AG08395 (cell line): ENCODE measurements at regions not wholly inside any gene's neighbourhood (a gene's known extent, or its start where the extent isn't known, plus 50 kb on each side); places are given as distances from the start of the nearest gene placed in this dataset.

Experiments
- DNase-seq: peaks from one replicate; pipeline ENCODE4 v3.0.0; 2012; ENCODE audit warnings: mixed read lengths, low spot score

DNA sequence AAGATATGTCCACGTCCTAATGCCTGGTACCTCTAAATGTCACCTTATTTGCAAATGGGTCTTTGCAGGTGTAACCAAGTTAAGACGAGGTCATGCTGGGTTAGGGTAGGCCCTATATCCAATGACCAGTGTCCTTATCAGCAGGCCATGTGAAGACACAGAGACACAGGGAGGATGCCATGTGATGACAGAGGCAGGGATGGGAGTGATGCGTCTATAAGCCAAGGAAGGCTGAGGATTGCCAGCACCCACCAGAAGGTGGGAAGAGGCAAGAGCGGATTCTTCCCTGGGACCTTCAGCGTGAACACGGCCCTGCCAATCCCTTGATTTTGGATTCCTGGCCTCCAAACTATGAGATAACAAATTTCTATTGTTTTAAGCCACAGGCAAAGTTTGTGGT is 123.4 kb upstream of the CXCL14 start:
- no peak for DNase-seq

DNA sequence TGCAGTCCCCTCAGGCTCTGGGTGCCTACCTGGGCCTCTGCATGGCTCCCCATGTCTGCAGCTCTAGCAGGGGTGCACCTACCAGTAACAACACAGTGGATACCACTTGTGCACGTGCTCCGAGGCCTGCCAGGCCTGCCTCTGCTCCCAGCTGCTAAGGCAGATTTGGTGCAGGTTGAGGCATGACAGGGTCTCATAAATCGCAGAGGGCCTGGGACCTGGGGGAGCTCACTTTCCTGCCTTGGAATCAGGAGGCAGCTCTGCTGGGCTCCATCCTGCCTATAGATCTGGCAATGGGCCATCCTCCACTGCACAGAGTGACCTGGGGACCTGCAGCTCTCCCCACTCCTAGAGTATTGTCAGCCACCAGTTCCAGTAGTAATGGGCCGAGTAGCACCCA is 121.9 kb upstream of the CXCL14 start:
- DNase-seq, result no peak

DNA sequence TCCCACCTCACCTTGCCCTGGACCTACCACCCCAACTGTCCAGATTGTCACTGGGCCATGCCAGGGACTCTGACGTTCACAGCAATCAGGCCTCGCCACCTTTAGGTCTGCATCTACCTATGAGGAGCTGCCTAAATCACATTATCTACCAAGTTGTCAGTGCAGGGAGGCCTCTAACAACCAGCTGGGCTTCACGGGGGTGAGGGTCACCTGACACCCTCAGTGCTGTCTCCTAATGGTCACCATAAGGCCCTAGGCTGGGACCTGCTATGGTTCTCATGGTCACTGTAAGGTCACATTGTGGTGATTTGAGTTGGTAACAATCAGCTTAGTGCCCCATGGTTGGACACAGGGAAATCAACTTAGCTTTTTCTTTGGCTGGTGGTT is 119.2 kb upstream of the CXCL14 start:
- DNase-seq, result no peak

DNA sequence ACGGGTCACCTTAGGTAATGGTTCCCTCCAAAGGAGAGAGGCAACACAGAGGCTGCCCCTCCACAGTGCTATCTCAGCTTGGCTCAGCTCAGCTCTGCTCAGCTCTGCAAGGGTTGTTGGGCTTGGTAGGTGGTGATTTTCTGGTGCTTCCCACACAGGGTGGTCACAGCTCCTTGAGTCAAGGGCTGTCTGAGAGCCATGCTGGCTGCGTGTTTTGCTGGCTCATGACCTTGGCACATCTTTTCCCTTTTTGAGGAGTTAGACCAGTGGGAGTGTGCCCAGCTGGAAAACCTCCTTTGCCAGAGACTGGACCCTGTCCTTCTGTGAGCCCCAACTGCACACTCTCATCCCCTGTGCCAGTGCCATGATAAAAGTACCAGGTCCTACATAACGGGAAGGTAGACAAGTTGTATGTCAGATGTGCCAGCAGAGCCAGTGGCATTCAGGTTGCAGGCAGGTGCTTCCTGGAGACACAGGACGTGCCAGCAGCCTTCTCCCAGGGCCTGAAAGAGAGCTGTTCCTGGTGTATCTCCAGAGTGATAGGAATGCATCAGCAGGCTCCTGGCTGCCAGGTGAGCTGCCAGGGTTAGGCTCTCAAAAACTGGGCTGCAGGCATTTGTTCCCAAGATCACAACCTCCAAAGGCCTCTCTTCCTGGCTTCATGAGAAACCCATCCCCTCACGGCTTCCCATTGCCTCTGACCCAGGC is 118.6 kb upstream of the CXCL14 start:
- DNase-seq, result no peak

DNA sequence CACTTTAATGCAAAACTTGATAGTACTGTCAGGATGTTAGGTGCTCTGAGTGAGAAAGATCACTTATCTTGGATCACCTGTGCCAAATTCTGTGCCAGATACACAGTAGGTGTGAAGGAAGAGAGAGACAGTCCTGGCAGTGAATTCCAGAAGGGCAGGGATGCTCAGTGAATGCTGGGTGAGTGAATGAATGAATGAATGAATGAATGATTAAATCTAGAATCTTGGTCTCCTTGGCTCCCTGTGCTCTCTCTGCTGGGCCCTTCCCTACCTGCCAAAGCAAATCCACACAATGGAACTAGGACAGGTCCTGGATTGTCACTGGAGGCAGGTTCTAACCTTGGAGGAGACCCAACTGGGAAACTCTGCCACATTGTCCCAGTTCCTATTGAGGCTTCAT is 117.5 kb upstream of the CXCL14 start:
- DNase-seq, result no peak

DNA sequence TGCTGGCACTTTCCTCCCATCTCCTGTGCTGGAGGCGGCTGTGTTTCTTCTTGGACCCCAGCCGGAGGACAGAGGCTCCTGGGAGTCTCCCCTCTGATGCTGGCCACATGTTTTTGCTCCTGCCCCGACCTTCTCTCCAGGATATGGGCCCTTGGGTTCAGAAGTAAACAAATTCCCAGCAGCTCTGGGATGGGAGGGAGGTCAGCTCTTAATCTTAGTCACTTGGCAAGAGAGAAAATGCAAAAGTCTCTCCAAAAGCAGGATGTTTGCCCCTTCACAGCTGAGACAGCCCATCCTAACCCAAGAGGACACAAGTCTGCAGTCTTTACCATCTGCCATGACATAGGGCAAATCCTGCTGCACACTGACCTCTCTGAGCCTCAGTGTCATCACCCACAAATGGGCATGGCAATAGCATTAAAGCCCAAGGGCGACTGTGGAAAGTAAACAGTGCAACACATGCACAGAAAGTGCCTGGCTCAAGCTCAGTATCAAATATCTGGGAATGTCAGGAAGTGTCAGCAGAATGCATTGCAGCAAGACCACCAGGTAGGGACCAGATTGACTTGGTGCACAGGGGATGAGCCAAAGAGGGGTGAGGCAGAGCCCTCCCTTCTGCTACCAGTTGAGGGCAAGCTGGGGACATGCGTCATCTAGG is 117.0 kb upstream of the CXCL14 start:
- DNase-seq, result no peak

DNA sequence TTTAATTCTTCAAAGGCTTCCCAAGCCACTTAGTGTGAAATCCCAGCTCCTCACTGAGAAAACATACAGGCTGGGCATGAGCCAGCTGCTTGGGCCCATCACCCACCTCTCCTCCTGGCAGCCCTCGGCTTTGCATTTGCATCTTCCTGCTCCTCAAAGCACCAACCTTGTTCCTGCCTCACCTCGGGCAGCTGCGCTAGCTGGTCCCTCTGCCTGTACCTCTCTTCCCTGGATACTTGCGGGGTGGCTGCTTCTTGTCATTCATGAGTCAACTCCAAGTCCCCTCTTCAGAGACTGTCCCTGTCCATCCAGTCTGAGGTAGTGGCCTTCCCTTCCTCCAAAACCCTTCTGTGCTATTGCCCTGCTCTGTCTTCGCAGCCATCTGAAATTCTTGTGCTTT is 116.1 kb upstream of the CXCL14 start:
- DNase-seq, result no peak

DNA sequence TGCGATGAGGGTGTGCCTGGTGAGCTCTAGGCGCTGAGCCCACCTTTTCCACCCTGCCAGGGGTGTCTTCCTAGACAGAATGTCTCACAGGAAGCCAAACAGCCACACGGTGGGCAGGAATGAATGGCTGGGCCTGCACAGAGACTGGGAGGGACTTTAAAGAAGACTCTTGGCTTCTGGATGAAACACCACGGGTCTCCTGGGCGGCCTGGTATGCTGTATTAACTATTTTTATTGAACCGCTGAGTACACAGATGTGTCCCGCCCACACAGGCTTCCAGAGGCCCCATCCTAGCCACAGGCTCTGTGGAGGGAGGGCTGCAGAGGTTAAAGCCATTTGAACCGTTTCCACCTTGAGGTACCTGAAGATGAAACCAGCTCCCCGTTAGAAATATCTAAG is 115.2 kb upstream of the CXCL14 start:
- no peak for DNase-seq

DNA sequence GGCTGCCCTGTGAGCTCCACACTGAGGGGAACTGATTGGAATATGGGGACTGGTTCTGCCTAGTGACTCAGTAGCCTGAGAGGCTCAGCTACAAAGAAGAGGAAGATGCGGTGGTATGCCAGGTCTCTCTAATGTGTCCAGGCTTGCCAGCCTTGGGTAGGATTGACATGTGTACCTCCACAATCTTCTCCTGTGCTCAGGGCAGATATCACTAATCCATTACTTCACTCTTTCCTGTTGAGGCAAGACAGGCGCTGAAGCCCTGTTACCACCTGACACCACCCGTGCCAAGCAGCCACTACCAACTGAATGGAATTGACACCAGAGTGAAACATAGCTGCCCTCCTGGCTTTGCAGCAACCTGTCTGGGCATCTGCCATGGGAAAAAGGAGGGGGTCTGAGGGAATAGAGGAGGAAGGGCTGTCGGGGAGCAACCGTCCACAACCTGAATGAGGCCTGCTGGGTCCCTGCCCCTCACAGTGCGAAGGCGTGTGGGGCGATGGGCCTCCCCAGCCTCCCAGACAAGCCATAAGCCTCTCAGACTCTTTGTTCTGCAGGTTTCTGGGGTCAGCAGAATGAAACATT is 114.7 kb upstream of the CXCL14 start:
- no peak for DNase-seq

DNA sequence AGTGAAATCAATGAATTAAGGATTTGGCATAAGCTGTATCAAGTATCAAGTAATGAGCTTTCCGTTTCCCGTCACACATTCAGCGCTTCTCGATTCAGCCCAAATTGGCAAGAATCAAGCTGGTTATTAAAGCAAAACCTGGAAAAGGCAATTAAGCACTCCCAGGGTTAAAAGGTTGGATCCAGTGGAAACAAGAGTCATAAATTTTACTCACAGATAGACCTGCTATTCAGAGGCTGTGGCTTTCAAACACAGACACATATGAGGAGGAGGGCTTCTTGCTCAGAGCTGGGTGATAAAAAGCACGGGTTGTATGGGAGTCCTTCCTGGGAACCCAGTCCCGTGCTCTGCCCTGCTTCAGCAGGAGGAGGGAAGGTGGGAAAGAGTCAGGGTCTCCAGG is 112.3 kb upstream of the CXCL14 start:
- DNase-seq, result no peak

DNA sequence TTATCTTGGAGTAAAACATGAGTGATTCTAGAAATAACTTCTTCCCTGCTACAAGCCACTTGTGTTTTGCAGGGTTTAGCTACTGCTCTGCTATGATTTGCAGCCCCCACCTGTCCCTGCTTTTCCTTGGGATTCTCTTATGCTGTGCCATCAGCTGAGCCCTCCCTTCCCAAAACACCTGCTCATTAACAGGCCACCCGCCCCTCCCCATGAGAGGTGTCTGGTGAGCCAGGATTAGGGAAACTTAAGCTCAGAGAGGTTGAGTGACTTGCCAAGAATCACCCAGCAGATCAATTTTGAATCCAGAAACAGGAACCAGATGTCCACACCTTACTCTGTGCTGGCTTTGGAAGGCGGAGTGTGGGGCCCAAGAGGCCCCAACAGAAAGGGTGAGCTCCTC is 111.7 kb upstream of the CXCL14 start:
- DNase-seq, result no peak

DNA sequence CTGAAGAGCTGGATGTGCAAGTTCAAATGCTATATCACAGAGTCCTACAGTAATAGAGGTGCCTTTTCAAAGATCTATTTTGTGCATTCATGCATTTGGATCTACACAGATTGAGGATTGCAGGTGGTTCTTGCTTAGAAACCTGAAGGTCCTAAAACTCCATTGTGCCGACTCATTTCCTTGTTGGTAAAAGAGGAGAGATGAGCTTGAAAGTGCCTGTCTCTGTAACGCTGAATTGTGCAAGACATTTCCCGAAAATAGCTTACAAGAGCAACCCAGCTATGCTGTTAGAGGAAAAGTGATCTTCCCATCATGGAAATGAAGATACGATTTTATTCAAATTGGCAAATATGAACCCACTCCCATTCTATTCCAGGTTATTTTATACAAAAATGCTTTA is 110.7 kb upstream of the CXCL14 start:
- DNase-seq, result no peak

DNA sequence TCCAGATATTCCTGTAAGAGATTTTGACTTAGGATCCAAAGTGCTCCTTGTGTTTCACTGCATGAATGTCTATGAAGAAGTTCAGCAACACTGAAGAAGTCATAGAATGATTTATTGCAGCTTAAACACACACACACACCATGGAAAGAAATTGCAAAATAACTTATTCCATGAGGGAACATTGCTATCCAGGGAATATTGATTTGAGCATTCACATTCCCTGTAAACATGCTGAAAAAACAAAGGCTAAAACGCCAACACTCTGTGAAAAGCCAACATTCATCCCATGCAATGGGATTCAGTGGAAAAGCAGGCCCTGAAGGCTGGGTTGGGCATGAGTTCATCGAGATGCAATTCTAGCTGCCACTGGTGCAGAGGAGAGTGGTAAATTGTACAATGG is 109.6 kb upstream of the CXCL14 start:
- DNase-seq, result no peak

DNA sequence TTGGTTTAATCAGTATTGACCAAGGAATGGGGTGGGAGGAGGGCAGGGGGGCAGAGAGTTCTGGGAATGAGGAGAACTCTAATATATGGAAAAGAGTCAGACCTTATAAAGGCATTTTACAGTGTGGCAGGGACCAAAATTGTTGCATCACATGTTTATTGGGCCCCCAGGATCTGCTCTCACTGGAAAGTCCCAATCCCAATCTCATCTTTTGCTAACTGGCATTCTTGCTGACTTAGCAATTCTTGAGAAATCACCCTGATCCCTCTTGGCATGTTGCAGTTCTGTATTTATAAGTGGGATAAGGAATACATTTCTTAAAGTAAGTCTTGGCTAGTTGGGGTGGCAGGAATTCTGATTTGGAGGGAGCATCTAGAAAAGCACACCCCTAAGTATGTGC is 104.4 kb upstream of the CXCL14 start:
- no peak for DNase-seq

DNA sequence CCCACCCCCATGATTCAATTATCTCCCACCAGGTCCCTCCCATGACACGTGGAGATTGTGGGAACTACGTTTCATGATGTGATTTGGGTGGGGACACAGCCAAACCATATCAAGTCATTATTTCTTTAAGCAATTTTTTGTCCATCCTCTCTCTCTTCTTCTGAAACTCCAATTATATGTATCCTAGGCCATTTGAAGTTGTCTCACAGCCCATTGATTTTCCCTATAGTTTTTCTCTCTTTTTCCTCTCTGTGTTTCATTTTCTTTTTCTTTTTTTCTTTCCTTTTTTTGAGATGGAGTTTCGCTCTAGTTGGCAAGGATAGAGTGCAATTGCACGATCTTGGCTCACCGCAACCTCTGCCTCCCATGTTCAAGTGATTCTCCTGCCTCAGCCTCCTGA is 101.9 kb upstream of the CXCL14 start:
- DNase-seq, result no peak

DNA sequence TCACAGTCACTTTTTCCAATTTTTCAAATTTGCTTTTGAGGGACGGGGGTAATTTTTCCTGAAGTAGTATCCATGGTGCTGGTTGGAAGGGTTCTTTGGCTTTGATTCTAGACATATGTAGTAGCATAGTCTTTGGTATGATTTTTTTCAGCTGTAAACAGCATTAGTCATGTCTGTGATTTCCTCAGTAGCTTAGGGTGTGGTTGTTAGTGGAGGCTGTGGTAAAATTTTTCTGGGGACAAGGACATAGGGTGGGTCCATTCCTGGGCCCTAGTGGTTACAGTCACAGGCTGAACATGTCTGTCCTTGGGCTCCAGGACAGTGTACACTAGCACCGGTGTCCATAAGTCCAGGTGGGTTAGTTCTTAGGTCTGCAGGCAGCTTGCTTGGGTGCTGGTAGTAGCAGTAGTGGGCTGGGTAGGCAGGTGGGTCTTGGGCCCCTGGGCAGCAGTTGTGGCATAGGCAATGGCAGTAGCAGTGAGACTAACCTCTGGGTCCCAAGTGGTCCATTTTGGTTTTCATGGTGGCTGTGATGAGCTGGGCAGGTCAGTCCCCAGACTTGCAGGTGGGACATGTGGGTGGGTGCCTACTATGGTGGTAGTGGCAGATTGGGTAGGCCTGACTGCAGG is 100.0 kb upstream of the CXCL14 start:
- DNase-seq, result no peak

DNA sequence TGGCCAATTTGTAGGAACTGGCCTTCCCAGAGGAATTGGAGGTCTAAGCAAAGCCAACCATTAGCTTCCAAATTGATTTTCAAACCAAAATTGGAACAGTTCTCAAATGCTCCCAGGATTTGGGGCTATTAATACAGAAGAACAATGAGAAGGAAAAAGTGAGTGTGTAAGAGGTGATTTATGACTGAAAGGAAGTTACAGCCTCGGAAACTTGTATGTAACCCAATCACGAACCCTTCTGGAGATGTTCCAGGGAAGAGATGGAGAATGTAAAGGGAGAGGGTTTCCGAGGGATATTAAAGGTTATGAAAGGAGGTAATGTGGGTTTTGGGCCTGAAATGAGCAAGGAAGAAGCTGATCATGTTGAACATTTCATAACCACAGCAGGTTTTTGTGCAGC is 93.2 kb upstream of the CXCL14 start:
- no peak for DNase-seq

DNA sequence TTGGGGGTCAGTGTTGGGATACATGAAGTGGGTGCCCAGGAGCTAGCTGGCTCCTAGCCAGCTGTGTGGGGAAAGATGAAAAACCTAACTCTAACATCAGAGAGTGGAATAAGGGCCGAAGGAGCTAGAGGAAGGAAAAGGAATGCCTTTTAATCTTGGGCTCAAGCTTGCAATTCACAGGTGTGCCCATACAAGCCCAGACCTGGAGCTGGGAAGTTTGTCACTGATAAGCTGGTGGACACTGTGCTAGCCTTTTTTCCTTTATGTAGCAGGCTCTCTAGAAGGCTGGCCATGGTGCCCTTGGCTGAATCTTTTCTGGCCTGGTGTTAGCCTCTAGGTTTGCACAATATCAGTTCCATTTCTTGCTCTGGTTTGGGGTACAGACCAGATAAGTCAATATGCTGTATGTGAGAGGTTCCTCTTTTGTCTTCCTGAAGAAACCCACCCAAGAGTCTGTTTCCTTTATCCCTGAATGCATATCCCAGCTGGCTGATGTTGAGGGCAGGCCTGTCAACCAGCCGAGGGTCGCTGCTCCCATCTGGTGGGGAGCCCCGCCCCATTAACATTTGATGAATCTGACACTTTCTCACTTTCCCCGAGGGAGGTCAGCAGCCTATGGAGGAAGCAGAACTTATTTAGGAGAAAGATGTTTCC is 92.4 kb upstream of the CXCL14 start:
- DNase-seq, result no peak

DNA sequence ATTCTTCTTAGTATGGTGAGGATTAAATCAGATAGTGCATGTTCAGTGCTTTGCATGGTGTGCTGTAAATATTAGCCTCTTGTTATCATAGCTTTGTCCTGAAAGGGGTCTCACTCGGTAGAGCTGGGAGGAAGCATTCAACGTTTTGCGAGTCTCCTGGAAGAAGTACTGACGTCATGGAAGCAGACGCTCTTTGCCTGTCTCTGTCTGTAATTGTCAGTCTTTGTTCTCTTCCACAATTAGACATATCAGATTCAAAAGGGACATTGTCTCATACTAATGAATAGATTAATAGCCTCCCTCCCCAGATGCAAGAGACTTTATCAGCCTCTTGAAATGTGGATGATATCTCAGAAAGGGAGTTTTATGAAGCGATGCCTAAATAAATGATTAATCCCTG is 91.8 kb upstream of the CXCL14 start:
- DNase-seq, result no peak

DNA sequence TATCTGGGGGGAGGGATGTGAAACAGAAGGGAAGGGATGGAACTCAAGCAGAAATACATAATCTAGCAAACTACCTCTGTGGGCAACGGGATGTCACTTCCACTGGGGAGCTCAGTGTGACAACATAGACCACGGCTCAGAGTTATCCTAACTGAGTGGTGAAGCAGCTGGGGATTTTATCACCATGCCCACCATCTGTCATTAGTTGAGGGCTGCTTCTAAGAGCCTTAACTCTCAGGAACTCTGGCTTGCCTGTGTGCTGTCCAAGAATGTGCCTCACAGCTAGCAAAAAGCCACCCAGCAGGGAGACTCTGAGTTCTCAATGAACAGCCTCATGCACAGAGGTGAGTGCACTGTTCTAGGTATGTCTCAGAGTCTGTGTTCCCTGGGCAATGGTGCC is 90.6 kb upstream of the CXCL14 start:
- no peak for DNase-seq

DNA sequence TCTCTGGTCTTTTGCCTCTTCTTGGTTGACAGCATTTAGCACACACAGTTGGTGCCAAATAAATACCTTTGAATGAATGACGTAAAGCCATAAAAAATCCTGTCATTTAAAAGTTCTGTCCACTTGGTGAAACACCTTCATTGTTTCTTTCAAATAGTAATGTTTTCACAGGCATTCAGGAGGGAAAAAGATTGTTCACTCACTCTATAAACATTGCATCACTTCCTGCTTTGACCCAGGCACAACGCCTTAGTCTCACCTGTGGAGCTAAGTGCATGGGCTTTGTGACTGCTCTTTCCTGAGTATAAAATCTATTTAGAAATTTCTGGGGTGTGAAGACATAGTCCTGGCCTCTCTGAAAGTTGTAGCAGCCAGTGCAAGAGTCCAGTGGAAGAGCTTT is 88.9 kb upstream of the CXCL14 start:
- no peak for DNase-seq

DNA sequence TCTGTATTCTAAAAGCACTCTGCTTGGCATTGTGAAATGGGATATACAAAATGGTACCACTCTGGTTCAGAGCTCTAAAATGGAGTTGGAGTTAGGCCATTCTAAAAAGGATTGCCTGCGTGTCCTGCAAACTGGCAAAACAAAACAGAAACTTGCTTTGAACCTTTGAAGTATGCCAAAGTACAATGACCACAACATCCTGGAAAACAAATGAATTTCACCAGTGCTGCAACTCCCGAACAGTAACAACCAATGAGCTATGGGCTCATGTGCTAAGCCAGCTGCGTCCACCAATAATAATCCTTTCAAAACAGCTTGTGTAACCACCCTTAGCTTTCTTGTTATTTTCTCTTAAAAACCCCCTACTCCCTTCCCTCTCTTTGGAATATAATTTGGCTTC is 88.4 kb upstream of the CXCL14 start:
- DNase-seq, result no peak

DNA sequence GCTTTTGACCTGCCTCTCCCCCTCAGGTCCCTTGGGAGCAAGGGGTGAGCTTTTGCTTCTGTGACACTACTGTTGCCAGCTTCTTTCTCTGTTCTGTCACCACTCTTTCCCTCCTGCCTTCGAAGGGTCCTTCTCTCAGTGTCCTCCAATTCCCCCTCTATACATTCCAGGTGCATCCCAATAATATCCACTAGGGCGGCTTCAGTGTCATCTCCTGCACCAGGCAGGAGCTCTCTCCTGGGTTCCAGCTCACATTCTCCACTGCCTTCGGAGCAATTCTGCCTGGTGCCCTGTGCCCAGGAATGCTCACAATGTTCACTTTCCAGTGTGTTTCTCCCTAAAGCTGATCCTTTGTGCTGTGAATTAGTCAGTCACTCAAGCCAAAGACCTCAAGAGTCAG is 83.9 kb upstream of the CXCL14 start:
- DNase-seq, result no peak
